ENCODE measurements at regions not wholly inside any gene's neighbourhood (a gene's known extent, or its start where the extent isn't known, plus 50 kb on each side); places are given as distances from the start of the nearest gene placed in this dataset.
"Not testable (repeated sequence)": the region's sequence is repeated elsewhere in the genome, so short reads cannot be mapped to it uniquely, and the experiment has no call there.

DNA sequence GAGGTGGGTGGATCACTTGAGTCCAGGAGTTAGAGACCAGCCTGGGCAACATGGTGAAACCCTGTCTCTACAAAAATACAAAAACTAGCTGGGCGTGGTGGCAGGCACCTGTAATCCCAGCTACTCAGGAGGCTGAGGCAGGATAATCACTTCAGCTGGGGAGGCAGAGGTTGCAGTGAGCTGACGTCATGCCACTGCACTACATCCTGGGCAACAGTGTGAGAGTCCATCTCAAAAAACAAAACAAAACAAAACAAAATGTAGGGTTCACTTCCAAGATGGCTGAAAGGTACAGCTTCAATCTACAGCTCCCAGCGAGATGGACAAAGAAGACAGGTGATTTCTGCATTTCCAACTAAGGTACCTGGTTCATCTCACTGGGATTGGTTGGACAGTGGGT lies 291.6 kb downstream of the HGF start:
- H4K8ac ChIP-seq (ENCODE audit: low read depth, low read length) = not testable (repeated sequence)
- no CpG with 5 or more reads among the region's 3 CpGs for WGBS, 2 donors (ENCODE audit: extremely low coverage in 2 of 2, insufficient read length in 2 of 2, insufficient replicate concordance in 1 of 2)

DNA sequence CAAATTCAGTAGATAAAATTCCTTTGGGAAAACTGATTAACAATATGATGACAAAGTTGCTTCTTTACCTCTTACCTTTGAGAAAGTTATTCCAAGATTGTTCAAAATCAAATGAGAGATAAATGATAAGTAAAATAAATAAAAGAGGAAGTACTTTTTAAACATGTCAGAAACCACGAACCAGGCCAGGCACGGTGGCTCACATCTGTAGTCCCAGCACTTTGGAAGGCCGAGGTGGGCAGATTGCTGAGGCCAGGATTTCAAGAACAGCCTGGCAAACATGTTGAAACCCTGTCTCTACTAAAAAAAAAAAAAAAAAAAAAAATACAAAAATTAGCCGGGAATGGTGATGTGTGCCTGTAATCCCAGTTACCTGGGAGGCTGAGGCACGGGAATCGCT lies 296.6 kb downstream of the HGF start:
- Histone ChIP-seq H3K9ac (ENCODE audit: low read depth, low read length, poor library complexity) (no peak overlapping the region), H2BK12ac (ENCODE audit: low read length) (no peak overlapping the region), H3K23ac (ENCODE audit: low read depth, low read length, poor library complexity) (no peak overlapping the region), H2BK120ac (ENCODE audit: low read depth, low read length) (no peak overlapping the region), H3K4me3 (ENCODE audit: low read length in 2 of 2) (no peak overlapping the region), H3K36me3 (replicated peaks in 1 of 2; ENCODE audit: control insufficient read depth in 2 of 2, insufficient read depth in 2 of 2, low read length in 2 of 2) (no peaks in the 10 kb centered on the region), H3K18ac (ENCODE audit: low read length) (no peak overlapping the region), H2AK5ac (ENCODE audit: low read depth, low read length) (no peak overlapping the region), H2AFZ (ENCODE audit: low read length) (no peak overlapping the region), H3K27ac (replicated peaks; ENCODE audit: low read length) (no peak overlapping the region), H3K79me1 (ENCODE audit: low read depth, low read length) (no peaks in the 10 kb centered on the region), H3K4ac (ENCODE audit: low read length) (no peak overlapping the region), H3K14ac (ENCODE audit: low read length) (no peak overlapping the region), H2BK5ac (ENCODE audit: low read length) (no peak overlapping the region), H4K8ac (ENCODE audit: low read depth, low read length) (no peak overlapping the region), H4K91ac (ENCODE audit: low read depth, low read length, poor library complexity) (no peak overlapping the region), H3K4me1 (ENCODE audit: control insufficient read depth in 2 of 2, insufficient read depth in 1 of 2, low read depth in 1 of 2, low read length in 2 of 2) (no peaks in the 10 kb centered on the region), H2BK15ac (ENCODE audit: low read length) (no peak overlapping the region), H3K4me2 (ENCODE audit: insufficient read depth, low read length, poor library complexity, severe bottlenecking) (no peak overlapping the region), H3K9me3 (replicated peaks in 1 of 2; ENCODE audit: control insufficient read depth in 2 of 2, insufficient read depth in 1 of 2, low read depth in 1 of 2, low read length in 2 of 2) (peaks cover 0 to under 1% of the 10 kb centered on the region in 2 donors), H3K27me3 (ENCODE audit: control insufficient read depth in 3 of 3, insufficient read depth in 3 of 3, low read depth in 1 of 3, low read length in 3 of 3) (no peaks in the 10 kb centered on the region)
- no CpG with 5 or more reads among the region's 6 CpGs for WGBS, 2 donors (ENCODE audit: extremely low coverage in 2 of 2, insufficient read length in 2 of 2, insufficient replicate concordance in 1 of 2)
- no peak for DNase-seq (ENCODE audit: low spot score)

More for the DNA sequence above, 291.6 kb downstream of the HGF start:
- not testable (repeated sequence) for H3K27me3 ChIP-seq (ENCODE audit: control insufficient read depth in 3 of 3, insufficient read depth in 3 of 3, low read depth in 1 of 3, low read length in 3 of 3); H2AK5ac ChIP-seq (ENCODE audit: low read depth, low read length); H3K9me3 ChIP-seq (replicated peaks in 1 of 2; ENCODE audit: control insufficient read depth in 2 of 2, insufficient read depth in 1 of 2, low read depth in 1 of 2, low read length in 2 of 2); H3K4me2 ChIP-seq (ENCODE audit: insufficient read depth, low read length, poor library complexity, severe bottlenecking); DNase-seq (ENCODE audit: low spot score); H2BK120ac ChIP-seq (ENCODE audit: low read depth, low read length); H3K79me1 ChIP-seq (ENCODE audit: low read depth, low read length); H3K4ac ChIP-seq (ENCODE audit: low read length); H3K9ac ChIP-seq (ENCODE audit: low read depth, low read length, poor library complexity); H2BK5ac ChIP-seq (ENCODE audit: low read length); H3K23ac ChIP-seq (ENCODE audit: low read depth, low read length, poor library complexity); H3K4me3 ChIP-seq (ENCODE audit: low read length in 2 of 2); H3K18ac ChIP-seq (ENCODE audit: low read length); H3K4me1 ChIP-seq (ENCODE audit: control insufficient read depth in 2 of 2, insufficient read depth in 1 of 2, low read depth in 1 of 2, low read length in 2 of 2); H2BK15ac ChIP-seq (ENCODE audit: low read length); H3K27ac ChIP-seq (replicated peaks; ENCODE audit: low read length); H4K91ac ChIP-seq (ENCODE audit: low read depth, low read length, poor library complexity); H3K14ac ChIP-seq (ENCODE audit: low read length); H2BK12ac ChIP-seq (ENCODE audit: low read length); H3K36me3 ChIP-seq (replicated peaks in 1 of 2; ENCODE audit: control insufficient read depth in 2 of 2, insufficient read depth in 2 of 2, low read length in 2 of 2)
- peak overlapping the region; percentile 43 for H2AFZ ChIP-seq (ENCODE audit: low read length)

DNA sequence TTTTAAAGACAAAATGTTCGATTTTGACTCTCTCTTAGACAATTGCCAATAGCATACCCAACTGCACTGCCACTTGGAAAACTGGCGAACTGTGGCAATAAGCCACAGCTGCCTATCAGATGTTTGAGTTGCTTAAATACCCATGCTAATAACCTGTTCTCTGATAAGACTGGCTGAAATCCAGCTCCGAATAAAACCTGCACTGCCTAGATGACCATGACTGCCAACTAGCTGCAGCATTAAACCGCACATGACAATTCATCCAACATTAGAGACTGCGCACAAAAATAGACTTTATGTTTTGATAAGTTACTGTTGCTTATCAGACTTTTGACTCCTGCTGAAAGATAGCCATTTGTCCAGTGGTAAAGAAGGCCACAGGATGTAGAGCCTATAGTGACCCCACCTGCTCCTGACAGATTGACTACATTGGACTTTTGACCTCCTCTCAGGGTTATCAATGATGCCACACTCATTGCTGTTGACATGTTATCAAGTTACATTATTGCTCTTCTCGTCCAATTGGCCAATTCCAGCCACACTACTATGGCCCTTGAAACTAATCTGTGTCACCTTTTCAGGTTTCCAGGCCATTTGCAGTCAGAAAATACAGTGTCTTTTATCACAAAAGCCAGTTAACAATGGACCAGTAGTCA lies 299.0 kb downstream of the HGF start:
- H3K14ac ChIP-seq (ENCODE audit: low read length) = no peak overlapping the region
- H2BK15ac ChIP-seq (ENCODE audit: low read length) = no peak overlapping the region
- no peaks in the 10 kb centered on the region for H3K36me3 ChIP-seq (replicated peaks in 1 of 2; ENCODE audit: control insufficient read depth in 2 of 2, insufficient read depth in 2 of 2, low read length in 2 of 2)
- H2BK120ac ChIP-seq (ENCODE audit: low read depth, low read length) = no peak overlapping the region
- H4K91ac ChIP-seq (ENCODE audit: low read depth, low read length, poor library complexity) = no peak overlapping the region
- no peaks in the 10 kb centered on the region for H3K9me3 ChIP-seq (replicated peaks in 1 of 2; ENCODE audit: control insufficient read depth in 2 of 2, insufficient read depth in 1 of 2, low read depth in 1 of 2, low read length in 2 of 2)
- H3K27ac ChIP-seq (replicated peaks; ENCODE audit: low read length) = no peak overlapping the region
- no peak overlapping the region for H2BK12ac ChIP-seq (ENCODE audit: low read length)
- H3K27me3 ChIP-seq (ENCODE audit: control insufficient read depth in 3 of 3, insufficient read depth in 3 of 3, low read depth in 1 of 3, low read length in 3 of 3) = no peaks in the 10 kb centered on the region
- no peak for DNase-seq (ENCODE audit: low spot score)
- H3K18ac ChIP-seq (ENCODE audit: low read length) = no peak overlapping the region
- H2BK5ac ChIP-seq (ENCODE audit: low read length) = no peak overlapping the region
- H3K79me1 ChIP-seq (ENCODE audit: low read depth, low read length) = no peaks in the 10 kb centered on the region
- no peak overlapping the region for H3K4me2 ChIP-seq (ENCODE audit: insufficient read depth, low read length, poor library complexity, severe bottlenecking)
- no peak overlapping the region for H3K23ac ChIP-seq (ENCODE audit: low read depth, low read length, poor library complexity)
- H2AK5ac ChIP-seq (ENCODE audit: low read depth, low read length) = no peak overlapping the region
- H2AFZ ChIP-seq (ENCODE audit: low read length) = no peak overlapping the region
- H3K4ac ChIP-seq (ENCODE audit: low read length) = no peak overlapping the region
- no CpG with 5 or more reads among the region's 6 CpGs for WGBS, 2 donors (ENCODE audit: extremely low coverage in 2 of 2, insufficient read length in 2 of 2, insufficient replicate concordance in 1 of 2)
- no peak overlapping the region for H4K8ac ChIP-seq (ENCODE audit: low read depth, low read length)
- H3K4me3 ChIP-seq (ENCODE audit: low read length in 2 of 2) = no peak overlapping the region
- no peaks in the 10 kb centered on the region for H3K4me1 ChIP-seq (ENCODE audit: control insufficient read depth in 2 of 2, insufficient read depth in 1 of 2, low read depth in 1 of 2, low read length in 2 of 2)
- no peak overlapping the region for H3K9ac ChIP-seq (ENCODE audit: low read depth, low read length, poor library complexity)

DNA sequence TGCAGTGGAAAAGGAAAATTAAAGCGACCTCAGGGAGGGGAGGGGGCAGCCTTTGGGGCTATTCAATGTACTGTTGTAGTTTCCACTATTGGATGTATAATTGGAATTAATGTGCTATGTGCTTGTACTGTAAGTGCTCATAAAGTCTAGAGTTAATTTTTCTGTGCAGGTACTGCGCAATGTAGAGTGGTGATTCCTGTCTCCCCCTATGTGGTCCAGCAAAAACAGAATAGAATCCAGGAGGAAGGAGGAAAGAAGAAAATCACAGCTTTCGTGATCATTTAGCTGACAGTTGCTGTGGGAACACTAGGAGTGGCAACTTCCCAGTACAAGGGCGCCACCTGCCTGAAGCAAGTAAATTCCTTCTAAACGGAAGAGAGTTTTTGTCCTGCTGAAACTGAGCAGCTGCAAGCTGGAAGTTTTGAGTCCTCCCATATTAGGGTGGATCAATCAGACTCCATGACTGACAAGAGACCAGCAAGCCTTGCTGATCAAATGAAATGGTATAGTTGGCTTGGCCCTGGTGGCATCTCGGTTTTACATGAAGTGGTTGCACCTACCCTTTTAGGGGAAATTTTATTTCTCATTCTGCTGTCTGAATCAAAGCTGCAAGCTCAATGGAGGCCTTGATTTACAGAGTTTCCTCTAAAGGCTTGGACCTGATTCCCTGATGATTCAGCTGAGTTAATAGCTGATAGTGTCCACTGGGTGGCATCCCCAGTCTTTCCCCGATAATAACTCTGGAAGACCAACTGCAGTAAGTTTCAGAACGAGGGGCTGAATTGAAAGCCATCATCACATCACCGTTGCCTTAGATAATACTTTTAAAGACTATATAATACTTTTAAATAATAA lies 299.8 kb downstream of the HGF start:
- Histone ChIP-seq H2BK12ac (ENCODE audit: low read length) (no peak overlapping the region), H2AK5ac (ENCODE audit: low read depth, low read length) (no peak overlapping the region), H3K23ac (ENCODE audit: low read depth, low read length, poor library complexity) (no peak overlapping the region), H3K4me2 (ENCODE audit: insufficient read depth, low read length, poor library complexity, severe bottlenecking) (no peak overlapping the region), H3K4ac (ENCODE audit: low read length) (no peak overlapping the region), H3K14ac (ENCODE audit: low read length) (no peak overlapping the region), H3K18ac (ENCODE audit: low read length) (no peak overlapping the region), H2BK15ac (ENCODE audit: low read length) (no peak overlapping the region), H2BK5ac (ENCODE audit: low read length) (no peak overlapping the region), H3K27ac (replicated peaks; ENCODE audit: low read length) (no peak overlapping the region), H4K8ac (ENCODE audit: low read depth, low read length) (no peak overlapping the region), H3K36me3 (replicated peaks in 1 of 2; ENCODE audit: control insufficient read depth in 2 of 2, insufficient read depth in 2 of 2, low read length in 2 of 2) (no peaks in the 10 kb centered on the region), H3K79me1 (ENCODE audit: low read depth, low read length) (no peaks in the 10 kb centered on the region), H3K27me3 (ENCODE audit: control insufficient read depth in 3 of 3, insufficient read depth in 3 of 3, low read depth in 1 of 3, low read length in 3 of 3) (no peaks in the 10 kb centered on the region), H2AFZ (ENCODE audit: low read length) (peak overlapping the region; percentile 75), H4K91ac (ENCODE audit: low read depth, low read length, poor library complexity) (no peak overlapping the region), H3K9ac (ENCODE audit: low read depth, low read length, poor library complexity) (no peak overlapping the region), H3K4me3 (ENCODE audit: low read length in 2 of 2) (no peak overlapping the region), H3K9me3 (replicated peaks in 1 of 2; ENCODE audit: control insufficient read depth in 2 of 2, insufficient read depth in 1 of 2, low read depth in 1 of 2, low read length in 2 of 2) (no peaks in the 10 kb centered on the region), H3K4me1 (ENCODE audit: control insufficient read depth in 2 of 2, insufficient read depth in 1 of 2, low read depth in 1 of 2, low read length in 2 of 2) (no peaks in the 10 kb centered on the region), H2BK120ac (ENCODE audit: low read depth, low read length) (no peak overlapping the region)
- WGBS, 2 donors (ENCODE audit: extremely low coverage in 2 of 2, insufficient read length in 2 of 2, insufficient replicate concordance in 1 of 2) = no CpG with 5 or more reads among the region's 9 CpGs
- peak; percentile 37 for DNase-seq (ENCODE audit: low spot score)

All from neuronal stem cell (in vitro differentiated cells).